ENCODE measurements at regions not wholly inside any gene's neighbourhood (a gene's known extent, or its start where the extent isn't known, plus 50 kb on each side); places are given as distances from the start of the nearest gene placed in this dataset.
A peak's percentile ranks its signal among the peaks of the same experiment; 100 is the strongest.
"Not testable (repeated sequence)": the region's sequence is repeated elsewhere in the genome, so short reads cannot be mapped to it uniquely, and the experiment has no call there.

DNA sequence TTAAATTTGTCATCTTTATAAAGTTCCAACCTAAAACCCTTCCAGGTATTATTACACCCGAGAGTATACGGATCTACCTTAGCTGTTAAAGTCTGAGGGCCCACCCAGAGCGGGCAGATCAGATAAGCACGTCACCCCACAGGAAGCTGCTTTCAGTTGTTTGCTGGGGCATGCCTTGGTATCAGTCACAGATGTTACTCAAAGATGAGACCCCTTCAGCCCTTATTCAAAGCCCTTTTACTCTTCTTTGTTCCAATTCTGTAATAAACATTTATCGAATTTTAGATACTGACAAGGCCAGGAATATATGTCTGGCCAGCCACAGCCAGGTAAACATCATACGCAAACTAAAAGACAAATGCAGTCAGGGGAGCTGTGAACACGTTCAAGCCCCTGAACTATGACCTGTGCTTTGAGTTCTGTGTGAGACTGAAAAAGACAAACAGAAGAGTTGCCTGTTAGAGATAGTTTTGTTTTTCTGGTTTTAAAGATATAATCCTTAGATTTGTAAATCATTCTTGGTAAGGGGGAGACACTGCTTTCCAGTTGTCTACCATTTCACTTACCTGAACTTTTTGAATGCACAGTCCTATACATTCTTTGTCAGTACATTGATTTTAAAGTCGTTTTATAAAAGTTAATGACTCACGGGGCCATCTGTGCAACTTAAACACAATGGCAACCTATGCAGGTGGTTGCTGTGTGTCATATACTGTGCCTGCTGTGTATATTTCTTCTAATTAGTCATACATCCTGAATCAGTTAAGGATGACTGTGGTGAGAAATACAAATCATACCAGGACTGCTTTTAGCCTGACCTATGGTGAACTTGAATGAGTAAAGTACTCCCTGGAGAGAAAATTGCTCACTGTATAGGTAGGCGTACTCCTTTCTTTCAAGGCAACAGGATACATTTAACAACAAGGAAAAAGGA lies 100.5 kb upstream of the ITPRID2 start:
- ChIA-PET CTCF (no interaction called here), POLR2A (no interaction called here)
- no peaks in the 10 kb centered on the region for H3K36me3 Mint-ChIP-seq (ENCODE audit: low read depth)
- H3K9me3 Mint-ChIP-seq, result peaks cover 2% of the 10 kb centered on the region
- DNase-seq (peak; percentile 67), ATAC-seq (peak; percentile 95)
- peaks cover 1% of the 10 kb centered on the region for H3K27me3 Mint-ChIP-seq
- H3K27ac Mint-ChIP-seq, result peak overlapping the region; percentile 86
- intact Hi-C loops (cut with micrococcal nuclease), result no loop called here
- TF ChIP-seq, protein P1, sequence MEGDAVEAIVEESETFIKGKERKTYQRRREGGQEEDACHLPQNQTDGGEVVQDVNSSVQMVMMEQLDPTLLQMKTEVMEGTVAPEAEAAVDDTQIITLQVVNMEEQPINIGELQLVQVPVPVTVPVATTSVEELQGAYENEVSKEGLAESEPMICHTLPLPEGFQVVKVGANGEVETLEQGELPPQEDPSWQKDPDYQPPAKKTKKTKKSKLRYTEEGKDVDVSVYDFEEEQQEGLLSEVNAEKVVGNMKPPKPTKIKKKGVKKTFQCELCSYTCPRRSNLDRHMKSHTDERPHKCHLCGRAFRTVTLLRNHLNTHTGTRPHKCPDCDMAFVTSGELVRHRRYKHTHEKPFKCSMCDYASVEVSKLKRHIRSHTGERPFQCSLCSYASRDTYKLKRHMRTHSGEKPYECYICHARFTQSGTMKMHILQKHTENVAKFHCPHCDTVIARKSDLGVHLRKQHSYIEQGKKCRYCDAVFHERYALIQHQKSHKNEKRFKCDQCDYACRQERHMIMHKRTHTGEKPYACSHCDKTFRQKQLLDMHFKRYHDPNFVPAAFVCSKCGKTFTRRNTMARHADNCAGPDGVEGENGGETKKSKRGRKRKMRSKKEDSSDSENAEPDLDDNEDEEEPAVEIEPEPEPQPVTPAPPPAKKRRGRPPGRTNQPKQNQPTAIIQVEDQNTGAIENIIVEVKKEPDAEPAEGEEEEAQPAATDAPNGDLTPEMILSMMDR (IDR thresholded peaks at IDR 0.05), result no peak
- H3K4me3 Mint-ChIP-seq, result no peak overlapping the region
- peaks cover 19% of the 10 kb centered on the region for H3K4me1 Mint-ChIP-seq (ENCODE audit: low read depth)

DNA sequence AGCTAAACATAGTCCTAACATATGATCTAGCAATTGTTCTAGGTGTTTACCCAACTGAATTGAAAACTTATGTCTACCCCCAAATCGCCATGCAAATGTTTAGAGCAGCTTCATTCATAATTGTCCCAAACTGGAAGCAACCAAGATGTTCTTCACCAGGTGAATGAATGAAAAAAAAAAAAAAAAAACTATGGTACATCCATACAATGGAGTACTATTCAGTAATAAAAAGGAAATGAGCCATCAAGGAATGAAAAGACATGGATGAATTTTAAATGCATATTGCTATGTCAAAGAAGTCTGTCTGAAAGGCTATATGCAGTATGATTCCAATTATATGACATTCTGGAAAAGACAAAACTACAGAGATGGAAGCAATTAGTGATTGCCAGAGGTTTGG lies 98.6 kb upstream of the ITPRID2 start:
- POLR2A ChIA-PET, result no interaction called here
- DNase-seq (no peak), ATAC-seq (no peak)
- H3K4me1 Mint-ChIP-seq (ENCODE audit: low read depth), result peaks cover 21% of the 10 kb centered on the region
- TF ChIP-seq, protein P1 (IDR thresholded peaks at IDR 0.05), result no peak
- no peaks in the 10 kb centered on the region for H3K36me3 Mint-ChIP-seq (ENCODE audit: low read depth)
- H3K9me3 Mint-ChIP-seq, result peaks cover 2% of the 10 kb centered on the region
- CTCF ChIA-PET, result no interaction called here
- H3K27me3 Mint-ChIP-seq, result no peaks in the 10 kb centered on the region
- H3K4me3 Mint-ChIP-seq, result no peak overlapping the region
- no peak overlapping the region for H3K27ac Mint-ChIP-seq
- intact Hi-C loops (cut with micrococcal nuclease), result no loop called here

DNA sequence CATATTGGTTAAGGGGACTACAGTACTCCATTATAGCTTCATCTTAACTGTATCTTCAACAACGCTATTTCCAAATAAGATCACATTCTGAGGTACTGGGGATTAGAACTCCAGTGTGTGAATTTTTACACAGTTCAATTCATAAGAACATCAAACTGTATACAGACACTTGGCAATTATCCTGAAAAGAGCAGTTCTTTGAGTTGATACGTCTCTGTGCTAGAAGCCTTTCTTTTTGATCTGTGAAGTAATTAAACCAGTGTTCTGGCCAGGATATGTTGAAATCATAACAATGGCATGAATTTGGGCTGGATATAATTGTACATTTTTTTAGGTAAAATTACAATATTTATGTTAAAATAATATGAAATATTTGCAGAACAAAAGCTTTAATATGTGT lies 93.5 kb upstream of the ITPRID2 start:
- H3K4me3 Mint-ChIP-seq, result no peak overlapping the region
- POLR2A ChIA-PET, result no interaction called here
- intact Hi-C loops (cut with micrococcal nuclease), result no loop called here
- H3K27me3 Mint-ChIP-seq, result no peaks in the 10 kb centered on the region
- H3K4me1 Mint-ChIP-seq (ENCODE audit: low read depth), result peaks cover 2% of the 10 kb centered on the region
- TF ChIP-seq, protein P1 (IDR thresholded peaks at IDR 0.05), result no peak
- no peak for DNase-seq
- peaks cover 3% of the 10 kb centered on the region for H3K9me3 Mint-ChIP-seq
- H3K36me3 Mint-ChIP-seq (ENCODE audit: low read depth), result no peaks in the 10 kb centered on the region
- CTCF ChIA-PET, result interaction anchor here (0.9 kb wide), 1 partner anchor 11 kb away, joined by 3 read pairs; no protein-coding TSS in a partner anchor
- no peak overlapping the region for H3K27ac Mint-ChIP-seq
- ATAC-seq, result no peak

DNA sequence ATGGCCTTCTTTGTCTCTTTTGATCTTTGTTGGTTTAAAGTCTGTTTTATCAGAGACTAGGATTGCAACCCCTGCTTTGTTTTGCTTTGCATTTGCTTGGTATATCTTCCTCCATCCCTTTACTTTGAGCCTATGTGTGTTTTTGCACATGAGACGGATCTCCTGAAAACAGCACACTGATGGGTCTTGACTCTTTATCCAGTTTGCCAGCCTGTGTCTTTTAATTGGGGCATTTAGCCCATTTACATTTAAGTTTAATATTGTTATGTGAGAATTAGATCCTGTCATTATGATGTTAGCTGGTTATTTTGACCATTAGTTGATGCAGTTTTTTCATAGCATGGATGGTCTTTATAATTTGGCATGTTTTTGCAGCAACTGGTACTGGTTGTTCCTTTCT lies 89.2 kb upstream of the ITPRID2 start:
- ATAC-seq; intact Hi-C loops (cut with micrococcal nuclease); H3K27ac Mint-ChIP-seq; H3K9me3 Mint-ChIP-seq; POLR2A ChIA-PET; H3K4me1 Mint-ChIP-seq (ENCODE audit: low read depth); H3K27me3 Mint-ChIP-seq; DNase-seq; CTCF ChIA-PET; H3K36me3 Mint-ChIP-seq (ENCODE audit: low read depth); H3K4me3 Mint-ChIP-seq: not testable (repeated sequence)

DNA sequence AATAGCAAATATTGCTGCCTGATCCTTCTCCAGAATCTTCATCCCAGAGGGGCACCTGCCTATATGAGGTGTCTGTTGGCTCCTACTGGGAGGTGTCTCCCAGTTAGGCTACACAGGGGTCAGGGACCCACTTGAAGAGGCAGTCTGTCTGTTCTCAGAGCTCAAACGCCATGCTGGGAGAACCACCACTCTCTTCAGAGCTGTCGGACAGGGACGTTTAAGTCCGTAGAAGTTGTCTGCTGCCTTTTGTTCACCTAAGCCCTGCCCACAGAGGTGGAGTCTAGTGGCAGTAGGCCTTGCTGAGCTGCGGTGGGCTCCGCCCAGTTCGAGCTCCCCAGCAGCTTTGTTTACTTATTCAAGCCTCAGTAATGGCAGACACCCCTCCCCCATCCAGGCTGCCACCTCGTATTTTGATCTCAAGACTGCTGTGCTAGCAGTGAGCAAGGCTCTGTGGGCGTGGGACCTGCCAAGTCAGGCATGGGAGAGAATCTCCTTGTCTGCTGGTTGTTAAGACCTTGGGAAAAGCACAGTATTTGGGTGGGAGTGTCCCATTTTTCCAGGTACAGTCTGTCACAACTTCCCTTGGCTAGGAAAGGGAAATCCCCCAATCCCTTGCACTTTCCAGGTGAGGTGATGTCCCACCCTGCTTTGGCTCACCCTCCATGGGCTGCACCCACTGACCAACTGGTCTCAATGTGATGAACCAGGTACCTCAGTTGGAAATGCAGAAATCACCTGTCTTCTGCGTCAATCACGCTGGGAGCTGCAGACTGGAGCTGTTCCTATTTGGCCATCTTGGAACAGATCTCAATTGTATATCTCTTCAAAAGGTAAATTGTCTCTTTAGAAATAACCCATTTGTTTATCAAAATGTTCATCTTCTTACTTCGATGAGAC lies 87.4 kb upstream of the ITPRID2 start:
- peak; percentile 10 for DNase-seq
- intact Hi-C loops (cut with micrococcal nuclease); POLR2A ChIA-PET; ATAC-seq; H3K36me3 Mint-ChIP-seq (ENCODE audit: low read depth); H3K27me3 Mint-ChIP-seq; H3K4me3 Mint-ChIP-seq; H3K9me3 Mint-ChIP-seq; CTCF ChIA-PET; H3K4me1 Mint-ChIP-seq (ENCODE audit: low read depth); H3K27ac Mint-ChIP-seq: not testable (repeated sequence)

Measured in activated CD8-positive, alpha-beta T cell treated with anti-CD3 and anti-CD28 coated beads for 36 hours (primary cell).